AG08396 (cell line): ENCODE measurements at regions not wholly inside any gene's neighbourhood (a gene's known extent, or its start where the extent isn't known, plus 50 kb on each side); places are given as distances from the start of the nearest gene placed in this dataset.

ENCODE experiments used
- DNase-seq: peaks from one replicate; pipeline ENCODE4 v3.0.0; 2012; ENCODE audit warnings: low spot score, mixed read lengths

DNA sequence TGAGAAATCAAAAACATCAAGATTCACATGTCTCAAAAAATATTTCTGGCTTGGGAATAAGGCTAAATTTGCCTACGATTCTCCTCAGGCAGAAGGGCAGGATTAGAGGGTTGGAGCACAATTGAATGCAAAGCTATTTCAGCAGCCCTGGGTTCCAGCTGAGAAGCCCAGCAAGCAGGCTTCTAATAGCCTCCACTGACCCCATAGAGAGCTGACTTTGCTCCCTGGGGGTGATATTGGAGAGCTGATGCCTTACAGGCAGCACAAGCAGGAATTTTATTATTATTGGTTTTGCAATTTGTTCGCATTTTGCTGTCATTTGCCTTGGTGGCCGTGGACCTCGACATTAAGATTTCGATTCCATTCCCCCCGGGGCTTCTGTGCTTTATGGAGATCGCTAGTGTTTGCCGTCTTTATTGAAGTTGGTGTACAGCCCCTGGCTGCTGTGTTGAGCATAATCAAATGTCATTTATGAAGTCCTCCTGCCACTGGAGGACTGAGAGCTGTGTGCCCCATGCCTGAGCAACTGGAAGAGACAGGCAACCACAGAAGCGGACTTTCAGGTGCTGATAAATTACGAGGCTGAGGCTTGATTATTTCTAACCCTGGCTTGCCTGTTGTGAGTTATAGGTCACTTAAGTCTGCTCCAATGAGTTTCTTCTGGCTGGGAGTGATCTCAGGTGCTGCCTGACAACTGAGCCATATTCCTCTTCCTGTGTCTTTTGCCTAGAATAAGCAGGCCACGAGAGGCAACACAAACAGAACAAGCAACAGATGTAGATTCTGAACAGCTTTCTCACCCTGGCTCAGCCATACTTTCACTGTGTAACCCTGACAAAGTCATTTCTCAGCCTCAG lies 518.4 kb upstream of the CAMK1G start:
- no peak for DNase-seq

DNA sequence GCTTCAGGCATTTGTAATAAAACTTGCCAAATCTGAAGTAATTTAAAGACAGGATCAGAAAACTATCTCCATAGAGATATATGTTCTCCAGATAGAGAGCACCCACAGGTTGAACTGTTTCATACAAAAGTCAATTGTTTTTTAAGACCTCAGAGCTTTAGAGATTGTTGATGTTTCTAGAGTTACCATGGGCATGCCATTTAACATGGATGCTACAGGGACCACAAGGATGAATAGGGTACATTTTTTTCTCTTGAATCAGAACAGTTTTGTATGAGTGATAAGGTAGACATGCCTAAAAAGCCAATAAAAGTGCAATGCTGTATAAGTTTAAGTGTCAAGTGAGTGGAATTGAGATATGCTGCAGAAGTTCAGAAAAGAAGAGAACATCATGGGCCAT lies 511.0 kb upstream of the CAMK1G start:
- DNase-seq = no peak

DNA sequence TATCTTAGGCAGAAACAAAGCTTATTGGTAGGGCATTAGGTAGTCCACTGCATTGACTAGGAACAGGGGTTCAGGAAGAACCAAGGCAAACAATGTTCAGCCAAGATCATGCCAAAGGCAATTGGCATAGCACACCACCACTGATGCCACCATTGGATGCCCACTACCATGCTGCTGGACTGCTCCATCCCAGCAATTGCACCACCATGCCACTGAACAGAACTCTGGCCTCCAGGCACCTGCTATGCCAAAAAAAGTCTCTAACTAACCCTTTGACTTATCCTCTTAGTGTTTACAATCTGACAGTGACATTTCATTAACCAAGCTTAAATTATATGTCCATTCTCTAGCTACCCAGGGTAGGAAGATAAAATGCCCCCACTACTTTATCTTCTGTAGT lies 509.6 kb upstream of the CAMK1G start:
- DNase-seq = no peak

DNA sequence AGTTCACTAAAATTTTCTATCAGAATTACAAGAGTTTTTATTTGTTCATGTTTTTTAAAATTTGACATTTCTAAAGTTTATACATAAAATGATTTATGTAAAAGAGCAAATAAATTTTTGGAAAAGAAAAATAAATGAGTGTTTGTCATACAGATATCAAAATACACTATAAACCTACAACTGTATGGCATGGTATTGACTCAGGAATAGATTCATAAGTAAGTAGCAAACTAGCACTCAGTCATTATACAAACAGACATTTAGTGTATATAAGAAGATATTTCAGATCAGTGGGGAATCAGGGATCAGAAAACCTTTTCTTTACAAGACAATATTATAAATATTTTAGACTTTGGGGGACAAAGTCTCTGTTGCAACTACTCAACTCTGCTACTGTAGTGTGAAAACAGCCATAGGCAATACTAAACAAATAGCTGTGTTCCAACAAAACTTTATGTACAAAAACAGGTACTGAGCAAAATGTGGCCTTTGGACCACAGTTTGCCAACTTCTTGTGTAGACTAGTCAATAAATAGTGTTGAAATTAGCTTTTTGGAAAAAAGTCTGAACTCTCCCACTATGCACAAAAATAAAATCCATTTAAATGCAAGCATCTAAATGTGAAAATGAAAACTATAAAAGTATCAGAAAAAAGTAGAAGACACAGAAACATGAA lies 508.8 kb upstream of the CAMK1G start:
- no peak for DNase-seq

DNA sequence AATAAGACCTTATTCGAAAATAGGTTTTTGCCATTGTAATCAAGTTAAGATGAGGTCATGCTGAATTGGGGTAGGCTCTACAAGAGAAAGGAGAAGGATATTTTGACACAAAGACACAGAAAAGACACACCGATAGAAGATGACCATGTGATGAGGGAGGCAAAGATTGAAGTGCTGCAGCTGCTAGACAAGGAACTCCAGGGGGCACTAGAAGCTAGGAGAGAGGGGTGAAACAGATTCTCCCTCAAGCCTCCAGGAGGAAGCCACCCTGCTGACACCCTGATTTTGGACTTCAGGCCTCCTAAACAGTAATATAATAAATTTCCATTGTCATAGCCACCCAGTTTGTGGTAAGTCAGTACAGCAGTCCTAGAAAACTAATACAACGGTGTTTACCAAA lies 506.8 kb upstream of the CAMK1G start:
- DNase-seq = no peak

DNA sequence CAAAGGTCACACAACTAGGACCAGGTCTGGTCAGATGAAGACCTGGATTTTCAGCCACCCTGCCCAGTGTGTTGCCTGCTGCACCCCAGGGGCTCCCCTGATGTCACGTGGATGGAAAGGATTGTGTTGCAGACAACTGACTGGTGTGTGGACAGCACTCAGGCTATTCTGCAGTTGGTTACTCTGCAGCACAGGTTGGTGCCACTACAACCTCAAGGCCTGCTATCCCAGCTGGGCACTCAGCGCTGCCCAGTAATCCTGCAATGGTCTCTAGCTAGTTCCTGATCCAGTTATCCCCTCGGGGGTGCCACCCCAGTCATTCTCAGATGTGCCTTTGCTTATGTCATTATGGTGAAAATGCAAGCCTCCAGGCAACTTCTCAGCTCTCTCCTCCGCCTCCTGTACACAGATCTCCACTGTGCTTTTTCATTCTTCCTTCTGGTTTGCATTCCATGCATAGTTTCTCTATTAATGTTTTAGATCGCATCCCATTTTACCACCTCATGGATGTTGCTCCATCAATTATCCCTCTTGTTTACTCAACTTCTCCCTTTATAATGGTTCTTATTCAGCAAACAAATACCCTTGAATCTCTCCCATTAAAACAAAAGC lies 503.2 kb upstream of the CAMK1G start:
- DNase-seq = peak; percentile 8

DNA sequence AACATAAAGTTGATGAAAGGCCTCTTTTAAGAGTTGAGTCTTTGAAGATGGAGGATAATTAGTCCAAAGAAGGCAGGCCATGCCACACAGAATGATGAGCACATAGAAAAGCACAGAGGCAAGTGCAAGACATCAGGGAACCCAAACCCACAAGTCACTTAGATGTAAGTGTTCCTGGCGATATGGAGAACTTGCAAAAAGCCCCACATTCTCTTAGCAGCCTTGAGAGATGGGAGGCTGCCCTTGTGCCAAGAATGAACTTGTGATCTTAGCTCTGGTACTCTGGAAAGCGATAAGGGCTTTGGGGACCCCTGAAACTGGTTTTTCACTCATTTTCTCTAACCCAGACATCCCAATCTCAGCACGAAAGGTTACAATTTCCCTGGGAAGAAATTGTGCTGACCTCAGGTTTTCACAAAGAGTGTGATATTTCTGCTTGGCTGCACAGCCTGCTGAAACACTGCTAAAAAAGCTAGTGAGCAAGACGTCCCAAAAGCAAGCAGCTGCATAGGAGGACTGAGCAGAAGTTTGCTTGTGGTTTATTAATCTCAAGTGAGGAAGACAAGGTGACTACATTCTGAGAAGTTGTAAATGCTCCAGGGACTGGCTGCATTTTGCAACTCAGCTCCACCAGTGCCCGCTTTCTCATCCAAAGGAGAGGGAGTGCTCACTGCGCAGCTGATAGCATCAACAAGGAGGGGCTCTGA lies 496.9 kb upstream of the CAMK1G start:
- no peak for DNase-seq

DNA sequence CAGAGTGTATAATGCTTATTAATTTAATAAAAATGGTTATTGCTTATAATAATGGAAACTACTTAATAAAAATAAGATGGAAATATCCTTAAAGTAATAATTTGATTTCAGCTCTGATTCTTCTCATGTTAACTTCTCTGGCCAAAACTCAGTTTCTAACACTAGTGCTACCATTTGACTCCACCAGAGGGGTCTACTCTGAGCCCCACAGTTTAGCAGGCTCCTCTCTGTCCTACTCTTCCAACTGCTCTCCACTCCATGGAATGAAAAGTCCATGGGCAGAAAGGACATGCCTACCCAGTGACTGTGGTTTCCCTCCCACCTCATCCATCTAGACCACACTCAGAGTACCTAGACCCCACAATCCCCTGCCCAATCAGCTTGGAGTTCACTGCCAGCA lies 489.1 kb upstream of the CAMK1G start:
- no peak for DNase-seq

DNA sequence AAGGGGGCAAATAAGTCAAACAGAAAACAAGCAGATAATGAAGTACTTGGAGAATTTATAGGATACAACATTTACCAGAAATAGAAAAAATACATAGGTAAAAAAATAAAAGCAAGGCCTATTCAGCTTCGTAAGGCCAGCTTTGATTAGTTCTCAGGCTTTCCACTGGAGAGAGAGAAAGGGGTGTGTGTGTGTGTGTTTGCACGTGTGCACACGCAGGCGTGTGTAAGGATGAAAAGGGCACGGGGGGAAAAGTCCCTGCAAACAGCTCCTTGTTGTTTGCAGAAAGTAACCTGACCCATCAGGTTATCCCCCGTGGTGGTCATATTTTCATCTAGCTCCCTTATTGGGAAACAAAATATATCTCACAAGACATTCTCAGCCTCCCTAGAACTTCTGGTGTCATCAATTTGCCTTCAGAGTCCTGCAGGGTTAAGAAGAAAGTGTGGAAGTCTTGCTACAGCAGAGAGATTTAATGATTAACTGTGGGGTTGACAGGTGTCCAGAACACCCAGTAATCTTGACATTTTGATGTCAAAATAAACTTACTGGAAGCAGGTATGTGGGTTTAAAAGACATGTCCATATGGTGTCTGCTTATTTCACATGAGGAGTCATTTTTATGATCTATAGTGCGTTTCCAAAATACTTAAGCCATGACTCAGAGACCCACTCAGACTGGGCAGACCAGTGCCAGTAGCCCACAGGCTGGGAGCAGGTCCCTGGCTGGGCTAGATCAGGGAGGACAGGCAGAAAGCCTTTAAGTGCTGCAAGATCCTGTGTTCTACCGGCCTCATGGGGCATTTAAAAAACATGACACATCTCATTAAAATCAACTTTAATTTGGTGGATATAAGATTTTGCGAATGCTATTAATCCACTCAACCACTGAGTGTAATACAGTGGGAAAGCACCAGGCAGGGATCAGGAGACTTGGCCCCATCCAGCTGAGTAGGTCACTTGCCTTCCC lies 487.6 kb upstream of the CAMK1G start:
- DNase-seq = peak; percentile 16

DNA sequence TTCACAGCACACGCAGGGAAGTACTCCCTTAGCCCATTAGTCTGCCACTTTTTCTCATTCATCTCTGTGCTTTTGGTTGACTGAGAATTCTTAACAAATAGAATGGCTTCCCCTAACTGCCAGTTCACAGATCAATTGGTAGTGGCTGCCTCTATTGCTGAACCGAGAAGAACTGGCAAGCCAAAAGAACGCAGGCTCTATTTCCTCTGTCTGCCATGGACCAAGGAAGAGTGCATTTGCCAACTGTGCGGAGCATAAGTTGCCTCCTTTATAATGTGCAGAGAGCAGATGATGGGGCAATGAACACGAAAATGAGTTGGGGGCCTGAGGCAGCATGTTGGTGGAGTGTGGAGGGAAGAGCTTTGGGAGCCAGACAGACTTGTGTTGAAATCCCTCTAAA lies 483.1 kb upstream of the CAMK1G start:
- DNase-seq = no peak

DNA sequence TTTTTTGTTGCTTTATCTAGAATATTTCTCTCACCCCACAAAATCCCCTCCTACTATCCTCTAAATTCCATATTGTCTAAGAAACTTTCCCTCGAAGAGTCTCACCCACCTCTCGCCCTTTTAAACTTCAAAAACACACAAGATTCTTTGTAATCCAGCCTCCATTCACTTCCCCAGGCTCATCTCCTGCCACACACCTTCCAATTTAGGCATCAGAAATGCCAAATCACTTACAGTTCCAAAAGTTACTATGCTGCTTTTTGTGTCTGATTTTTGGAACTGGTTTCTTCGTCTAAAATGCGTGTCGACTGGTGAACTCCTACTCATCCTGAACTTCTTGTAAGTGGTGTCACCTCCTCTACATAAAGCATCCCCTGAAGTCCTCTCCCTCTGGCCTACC lies 482.4 kb upstream of the CAMK1G start:
- DNase-seq = no peak

DNA sequence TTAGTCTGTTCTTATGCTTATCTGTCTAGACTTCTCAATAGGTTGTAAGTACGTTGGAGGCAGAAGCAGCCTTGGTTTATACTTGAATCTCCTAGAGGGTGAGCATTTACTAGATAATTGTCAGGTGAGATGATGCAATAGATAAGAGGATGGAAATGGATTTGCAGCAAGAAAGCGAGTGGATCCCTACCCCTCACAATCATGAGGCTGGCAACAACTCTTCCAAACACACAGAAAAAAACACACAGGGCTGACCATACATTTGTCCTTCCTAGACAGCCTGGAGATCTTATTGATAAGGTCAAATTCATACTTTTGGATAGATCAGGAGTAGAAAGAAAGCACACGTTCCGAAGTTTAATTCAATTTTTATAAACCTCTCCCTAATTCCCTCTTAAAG lies 481.4 kb upstream of the CAMK1G start:
- no peak for DNase-seq

DNA sequence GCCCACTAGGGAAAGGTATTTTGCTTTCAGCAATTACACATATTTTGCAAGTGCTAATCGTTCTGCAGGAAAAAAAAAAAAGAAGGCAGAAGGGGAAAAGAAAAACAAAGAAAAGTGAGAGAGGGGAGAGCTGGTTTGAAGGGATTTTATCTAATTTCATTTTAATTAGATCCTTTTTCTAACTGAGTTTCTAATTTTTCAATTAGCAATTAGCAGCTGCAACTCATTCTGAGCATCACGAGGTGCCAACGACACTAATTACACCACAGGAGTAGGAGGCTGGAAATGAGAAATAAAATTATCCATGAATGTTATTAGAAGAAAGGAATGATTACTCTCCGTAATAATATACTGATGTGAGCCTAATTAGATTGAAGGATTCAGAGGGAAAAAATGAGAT lies 481.0 kb upstream of the CAMK1G start:
- DNase-seq = no peak

DNA sequence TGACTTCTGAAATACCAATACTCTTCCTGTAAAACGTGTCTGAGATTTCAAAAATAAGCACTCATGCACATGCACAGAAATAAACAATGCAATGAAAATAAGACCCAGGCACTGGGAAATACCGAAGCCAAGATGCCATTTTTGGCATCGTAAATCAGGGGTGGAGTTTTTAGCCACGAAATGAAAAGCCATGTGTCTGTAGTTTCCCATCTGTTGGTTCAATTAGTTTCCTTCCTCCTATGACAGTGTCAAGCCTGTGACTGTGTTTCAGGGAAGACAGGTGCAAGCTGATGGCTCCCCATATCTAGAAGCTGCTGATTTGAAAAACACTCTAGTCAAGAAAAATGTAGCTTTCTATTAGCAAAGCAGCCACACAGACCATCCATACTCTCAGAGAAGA lies 480.4 kb upstream of the CAMK1G start:
- no peak for DNase-seq

DNA sequence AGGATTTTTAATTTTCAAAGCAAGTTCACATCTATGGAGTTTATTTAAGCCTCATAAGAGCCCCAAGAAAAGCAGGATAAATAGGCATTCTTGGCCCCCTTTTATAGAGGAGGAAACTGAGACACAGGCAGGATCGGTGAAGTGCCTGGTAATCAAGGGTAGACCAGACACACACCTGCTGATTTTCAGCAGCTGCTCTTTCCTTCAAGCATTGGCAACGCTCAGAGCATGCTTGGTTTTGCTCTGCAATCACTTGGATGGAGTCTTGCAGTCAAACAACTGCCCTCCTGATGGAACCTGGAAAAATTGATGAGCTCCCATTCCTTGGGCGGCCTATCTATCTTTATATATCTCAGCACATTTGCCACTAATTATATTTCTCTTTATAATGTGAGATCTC lies 478.9 kb upstream of the CAMK1G start:
- DNase-seq = no peak

DNA sequence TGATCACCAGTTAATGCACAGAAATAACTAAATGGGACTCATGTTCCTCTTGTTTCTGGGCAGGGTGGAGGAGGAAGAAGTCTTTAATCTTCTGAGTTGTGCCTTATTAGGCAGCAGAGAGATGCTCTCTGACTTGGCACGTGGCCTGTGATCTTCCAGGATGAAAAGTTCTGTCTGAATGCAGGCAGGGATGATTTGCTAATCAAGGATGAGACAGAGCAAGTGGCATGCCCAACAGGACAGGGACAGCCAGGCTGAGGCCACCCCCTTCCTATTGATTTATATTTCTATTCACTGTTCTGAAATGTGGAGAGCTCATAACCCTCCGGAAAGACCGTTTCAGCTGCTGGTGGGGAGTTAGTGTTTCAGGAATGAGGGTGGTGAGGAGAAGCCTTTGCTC lies 477.8 kb upstream of the CAMK1G start:
- no peak for DNase-seq

DNA sequence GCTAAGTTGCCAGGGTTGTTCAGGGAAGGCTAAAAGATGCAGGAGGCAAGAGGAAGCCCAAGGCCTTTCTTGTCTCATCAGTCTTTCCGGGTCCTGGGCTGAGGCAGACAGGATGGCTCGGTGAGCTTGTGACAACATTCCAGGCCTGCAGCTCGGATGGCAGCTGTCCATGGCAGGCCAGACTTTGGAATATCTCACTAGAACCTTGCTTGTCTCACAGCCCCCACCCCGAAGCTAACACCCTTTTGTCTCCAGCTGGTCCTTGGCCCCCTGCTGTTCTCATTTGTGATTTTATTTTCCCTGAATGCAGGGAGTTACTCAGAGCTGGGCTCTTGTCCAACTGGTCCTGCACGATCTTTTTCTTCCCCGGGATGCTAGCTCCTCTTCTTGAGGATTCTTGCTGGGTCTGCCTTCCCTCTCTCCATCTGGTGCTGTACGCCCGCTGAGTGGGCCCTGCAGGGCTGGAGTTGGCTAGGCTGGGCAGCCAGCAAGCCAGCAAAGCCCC lies 477.2 kb upstream of the CAMK1G start:
- DNase-seq = peak; percentile 16

DNA sequence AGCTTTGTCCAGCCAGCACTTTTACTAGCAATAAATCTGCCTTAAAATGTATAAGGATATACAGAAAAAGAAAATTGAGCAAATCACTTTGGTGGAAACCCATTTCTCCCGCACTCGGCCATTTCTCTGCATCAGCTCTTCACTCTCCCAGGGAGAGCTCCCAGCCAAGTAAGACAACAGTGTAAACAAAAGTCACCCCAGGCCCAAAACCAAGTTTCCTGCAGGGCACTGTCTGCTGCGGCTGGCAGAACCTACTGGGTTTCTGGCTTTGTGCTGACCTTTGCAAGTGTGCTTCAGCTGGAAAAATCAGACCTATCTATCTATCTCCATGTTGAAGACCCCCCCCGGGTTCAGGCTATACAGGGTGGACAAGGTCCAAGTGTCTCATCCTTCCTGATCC lies 476.7 kb upstream of the CAMK1G start:
- no peak for DNase-seq

DNA sequence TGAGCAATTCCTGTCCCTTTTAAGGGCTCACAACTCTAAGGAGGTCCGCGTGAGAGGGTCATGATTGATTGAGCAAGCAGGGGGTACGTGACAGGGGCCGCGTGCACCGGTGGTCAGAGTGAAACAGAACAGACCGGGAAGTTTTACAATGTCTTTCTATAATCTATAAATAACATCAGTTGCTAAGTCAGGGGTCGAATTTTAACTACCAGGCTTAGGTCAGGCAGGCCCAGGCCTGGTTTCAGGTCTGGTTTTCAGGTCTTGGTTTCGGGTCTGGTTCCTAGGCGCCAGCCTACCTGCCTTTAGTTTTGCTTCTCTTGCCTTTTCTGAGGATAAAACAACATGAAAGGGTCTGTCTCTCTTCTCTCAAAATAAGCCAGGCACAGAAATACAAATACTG lies 476.0 kb upstream of the CAMK1G start:
- DNase-seq = no peak

DNA sequence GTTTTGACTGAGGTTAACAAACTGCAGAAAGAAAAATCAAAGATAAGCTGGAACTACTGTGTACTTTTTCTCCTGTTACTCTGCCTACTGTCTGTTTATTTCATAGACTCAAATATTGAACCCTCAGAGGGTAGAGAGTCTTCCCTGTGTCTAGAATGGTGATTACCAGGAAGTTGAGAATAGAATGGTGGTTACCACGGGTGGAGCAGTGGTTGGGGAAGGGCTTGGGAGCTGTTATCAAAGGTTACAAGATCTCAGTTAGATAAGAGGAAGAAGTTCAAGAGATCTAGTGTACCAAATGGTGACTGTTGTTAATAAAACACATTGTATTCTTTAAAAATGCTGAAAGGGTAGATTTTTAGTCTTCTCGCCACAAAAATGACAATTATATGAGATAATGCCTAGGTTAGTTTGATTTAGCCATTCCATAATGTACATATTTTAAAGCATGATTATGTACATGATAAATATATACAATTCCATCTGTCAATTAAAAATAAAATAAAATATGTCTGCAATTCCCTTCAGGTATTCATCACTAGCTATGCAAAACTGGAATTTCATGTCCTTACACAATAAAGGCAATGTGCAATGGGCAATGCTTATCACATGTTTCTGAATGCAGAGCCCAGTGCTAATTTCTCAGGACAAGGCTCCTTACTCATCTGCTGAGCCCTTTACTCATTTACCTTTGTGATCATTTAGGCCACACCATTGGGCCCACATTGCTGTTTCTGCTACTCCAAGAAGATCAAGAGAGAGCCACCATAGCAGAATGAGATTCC lies 474.3 kb upstream of the CAMK1G start:
- DNase-seq = no peak

DNA sequence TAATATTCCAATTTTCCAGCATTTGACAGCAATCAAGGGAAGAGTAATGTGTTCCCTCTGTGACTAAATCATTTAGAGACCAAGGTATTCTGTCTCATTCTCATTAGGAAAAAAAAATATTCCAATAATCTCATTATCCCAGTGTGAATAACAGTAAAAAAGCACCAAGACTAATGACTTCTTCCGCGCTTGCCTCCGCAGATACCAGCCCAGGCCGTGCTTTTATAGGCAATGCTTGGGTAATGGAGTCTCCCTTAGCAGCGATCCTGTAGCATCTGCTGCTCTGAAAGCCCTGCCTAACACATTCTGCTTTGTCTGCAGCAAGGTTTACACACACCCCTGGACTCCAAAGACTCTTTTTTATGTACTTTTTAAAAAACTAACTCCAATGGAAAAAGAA lies 470.0 kb upstream of the CAMK1G start:
- no peak for DNase-seq
